DND-41 (cell line): ENCODE measurements at regions not wholly inside any gene's neighbourhood (a gene's known extent, or its start where the extent isn't known, plus 50 kb on each side); places are given as distances from the start of the nearest gene placed in this dataset.

Experiments
- EZH2 ChIP-seq: IDR thresholded peaks from 3 replicates; pipeline ENCODE4 v1.6.1; 2012; ENCODE audit warnings: borderline replicate concordance, low read depth, mild to moderate bottlenecking, moderate library complexity, low read length, inconsistent platforms; ENCODE audit not compliant: severe bottlenecking
- TF ChIP-seq, protein P1 (sequence below): IDR thresholded peaks from 2 replicates; pipeline ENCODE4 v1.5.1; 2012; ENCODE audit warnings: borderline replicate concordance, low read length, moderate library complexity, mild to moderate bottlenecking; ENCODE audit not compliant: poor library complexity, severe bottlenecking; ENCODE audit errors: extremely low read depth

GRCh38 chr4:62930884-62931283 is 1478.4 kb downstream of the TECRL start:
- TF ChIP-seq, protein P1, sequence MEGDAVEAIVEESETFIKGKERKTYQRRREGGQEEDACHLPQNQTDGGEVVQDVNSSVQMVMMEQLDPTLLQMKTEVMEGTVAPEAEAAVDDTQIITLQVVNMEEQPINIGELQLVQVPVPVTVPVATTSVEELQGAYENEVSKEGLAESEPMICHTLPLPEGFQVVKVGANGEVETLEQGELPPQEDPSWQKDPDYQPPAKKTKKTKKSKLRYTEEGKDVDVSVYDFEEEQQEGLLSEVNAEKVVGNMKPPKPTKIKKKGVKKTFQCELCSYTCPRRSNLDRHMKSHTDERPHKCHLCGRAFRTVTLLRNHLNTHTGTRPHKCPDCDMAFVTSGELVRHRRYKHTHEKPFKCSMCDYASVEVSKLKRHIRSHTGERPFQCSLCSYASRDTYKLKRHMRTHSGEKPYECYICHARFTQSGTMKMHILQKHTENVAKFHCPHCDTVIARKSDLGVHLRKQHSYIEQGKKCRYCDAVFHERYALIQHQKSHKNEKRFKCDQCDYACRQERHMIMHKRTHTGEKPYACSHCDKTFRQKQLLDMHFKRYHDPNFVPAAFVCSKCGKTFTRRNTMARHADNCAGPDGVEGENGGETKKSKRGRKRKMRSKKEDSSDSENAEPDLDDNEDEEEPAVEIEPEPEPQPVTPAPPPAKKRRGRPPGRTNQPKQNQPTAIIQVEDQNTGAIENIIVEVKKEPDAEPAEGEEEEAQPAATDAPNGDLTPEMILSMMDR, result no peak
- TF ChIP-seq EZH2, result no peak
